Pancreas (tissue), 10 donors: ENCODE measurements at regions not wholly inside any gene's neighbourhood (a gene's known extent, or its start where the extent isn't known, plus 50 kb on each side); places are given as distances from the start of the nearest gene placed in this dataset.

Experiments used
- ATAC-seq, 4 donors: fragments of 200-7000 bp; cut with Tn5 transposase; one replicate each; pipeline versions ENCODE4 v1.8.0 to v1.9.1; 2020; ENCODE audit warnings: mild to moderate bottlenecking in 4 of 4, moderate library complexity in 4 of 4
- DNase-seq, 6 donors: peaks; one replicate each; pipeline ENCODE4 v3.0.0-alpha.2; 2020
- FAIRE-seq: peaks from 2 replicates; lab custom pipeline; 2012; peaks lifted over from hg19 to GRCh38; lab: Jason Lieb, UNC
- H3K27ac ChIP-seq, 4 donors: fragments of 200-600 bp; sonication (generic); 1 replicate in 3 of 4; 2 replicates in 1 of 4; pipeline versions ENCODE4 v1.5.0 to v1.8.0; 2020
- H3K27me3 ChIP-seq, 4 donors: fragments of 200-600 bp; one replicate each; pipeline ENCODE4 v1.8.0; 2021
- H3K36me3 ChIP-seq, 3 donors: fragments of 200-600 bp; sonication (generic) in 1 of 3; one replicate each; pipeline versions ENCODE4 v1.5.0 to v1.8.0; 2020 to 2021
- H3K4me1 ChIP-seq, 3 donors: fragments of 200-600 bp; one replicate each; pipeline ENCODE4 v1.8.0; 2021
- H3K4me3 ChIP-seq, 4 donors: fragments of 200-600 bp; sonication (generic) in 2 of 4; one replicate each; pipeline versions ENCODE4 v1.5.0 to v1.8.0; 2020 to 2021
- H3K9me3 ChIP-seq, 4 donors: fragments of 200-600 bp; one replicate each; pipeline ENCODE4 v1.8.0; 2021
- WGBS, 2 donors: extraction: QIAGEN DNeasy Blood & Tissue Kit; methylation state at CpG; one replicate each; pipeline ENCODE4 v1.1.7; 2013; 5-methylcytosine and 5-hydroxymethylcytosine counted together
- intact Hi-C, 3 donors: fragments of 100-400 bp; cut with DNase I; formaldehyde crosslinking; loops; one replicate each; pipeline versions ENCODE4 v1.11.1 to v1.14.2; 2022
- TF ChIP-seq, protein P1 (sequence below), 4 donors: fragments of 200-600 bp; sonication (generic) in 3 of 4; IDR thresholded peaks; one replicate each; pipeline versions ENCODE4 v1.5.0 to v1.8.0; 2021; ENCODE audit warnings: antibody characterized with exemption in 4 of 4
- donor health status: healthy with polysubstance abuse.
- donor health status: DM: no; HTN: no; CAD: no; lungs with moderate emphysema.
- donor health status: DM: no; HTN: no; CAD: no.
- donor health status: control.
- donor health status: control.
- donor health status: Bipolar disorder and iron deficiency.
- donor health status: DM: yes; HTN: yes; CAD: no.
- donor health status: DM: no; HTN: no; CAD: no.
- donor health status: DM: no; HTN: no; CAD: no.
- donor health status: DM: yes; HTN: yes; CAD: no.

DNA sequence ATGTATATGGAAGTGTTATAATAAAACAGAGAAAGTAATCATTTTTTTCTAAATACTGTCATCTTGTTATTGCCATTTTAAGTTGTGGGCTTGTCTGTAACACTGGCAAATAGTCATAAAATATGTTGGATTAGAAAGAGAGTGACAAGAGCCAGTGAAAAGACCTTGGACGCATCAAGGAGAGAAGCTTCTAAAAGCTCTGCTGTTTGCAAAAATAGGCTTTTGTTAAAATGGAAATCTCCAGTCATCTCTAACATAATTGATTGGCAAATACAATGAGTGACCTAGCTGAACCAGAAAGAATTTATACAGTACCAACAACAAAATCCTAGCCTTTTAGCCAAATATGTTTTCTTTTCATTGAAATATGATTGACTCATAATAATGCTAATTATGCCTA lies 245.8 kb upstream of the RMST start:
- H3K4me1 ChIP-seq = no peaks in the 10 kb centered on the region
- FAIRE-seq = no peak

DNA sequence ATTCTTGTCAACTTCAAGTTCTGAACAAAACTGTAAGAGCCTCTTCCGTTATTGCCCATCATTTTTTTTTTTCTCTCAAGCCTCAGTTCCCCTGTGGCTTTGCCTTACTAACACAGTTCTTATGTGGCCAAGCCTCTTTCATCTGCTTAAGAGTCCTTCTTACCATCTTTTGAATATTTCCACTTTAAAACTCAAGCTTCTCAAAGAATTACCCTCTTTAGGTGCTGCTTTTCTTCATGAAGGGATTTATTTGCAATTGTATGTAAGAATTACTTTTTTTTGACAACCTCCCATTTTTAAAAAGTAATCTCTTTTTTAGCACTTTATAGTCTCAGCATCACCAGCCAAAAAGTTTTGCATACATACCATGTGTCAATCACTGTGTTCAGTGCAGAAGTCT lies 240.2 kb upstream of the RMST start:
- no peaks in the 10 kb centered on the region for H3K4me1 ChIP-seq
- FAIRE-seq = no peak
- 54 to 60% methylated on average over 1 of the region's 1 CpG for WGBS, 2 donors
- no peaks in the 10 kb centered on the region for H3K27me3 ChIP-seq
- no peak for DNase-seq
- H3K36me3 ChIP-seq = no peaks in the 10 kb centered on the region
- intact Hi-C loops = no loop called here
- TF ChIP-seq, protein P1, sequence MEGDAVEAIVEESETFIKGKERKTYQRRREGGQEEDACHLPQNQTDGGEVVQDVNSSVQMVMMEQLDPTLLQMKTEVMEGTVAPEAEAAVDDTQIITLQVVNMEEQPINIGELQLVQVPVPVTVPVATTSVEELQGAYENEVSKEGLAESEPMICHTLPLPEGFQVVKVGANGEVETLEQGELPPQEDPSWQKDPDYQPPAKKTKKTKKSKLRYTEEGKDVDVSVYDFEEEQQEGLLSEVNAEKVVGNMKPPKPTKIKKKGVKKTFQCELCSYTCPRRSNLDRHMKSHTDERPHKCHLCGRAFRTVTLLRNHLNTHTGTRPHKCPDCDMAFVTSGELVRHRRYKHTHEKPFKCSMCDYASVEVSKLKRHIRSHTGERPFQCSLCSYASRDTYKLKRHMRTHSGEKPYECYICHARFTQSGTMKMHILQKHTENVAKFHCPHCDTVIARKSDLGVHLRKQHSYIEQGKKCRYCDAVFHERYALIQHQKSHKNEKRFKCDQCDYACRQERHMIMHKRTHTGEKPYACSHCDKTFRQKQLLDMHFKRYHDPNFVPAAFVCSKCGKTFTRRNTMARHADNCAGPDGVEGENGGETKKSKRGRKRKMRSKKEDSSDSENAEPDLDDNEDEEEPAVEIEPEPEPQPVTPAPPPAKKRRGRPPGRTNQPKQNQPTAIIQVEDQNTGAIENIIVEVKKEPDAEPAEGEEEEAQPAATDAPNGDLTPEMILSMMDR (IDR thresholded peaks at IDR 0.05) = no peak
- H3K27ac ChIP-seq = no peak overlapping the region
- H3K4me3 ChIP-seq = no peak overlapping the region
- H3K9me3 ChIP-seq = no peaks in the 10 kb centered on the region
- no peak for ATAC-seq

More for the DNA sequence above, 245.8 kb upstream of the RMST start:
- intact Hi-C loops = no loop called here
- DNase-seq (no peak), ATAC-seq (no peak)
- no peaks in the 10 kb centered on the region for H3K9me3 ChIP-seq
- H3K27ac ChIP-seq = no peak overlapping the region
- no peaks in the 10 kb centered on the region for H3K36me3 ChIP-seq
- TF ChIP-seq, protein P1 (IDR thresholded peaks at IDR 0.05) = no peak
- H3K4me3 ChIP-seq = no peak overlapping the region
- no peaks in the 10 kb centered on the region for H3K27me3 ChIP-seq
- whole genome bisulfite sequencing, 2 donors = 42 to 46% methylated on average over 1 of the region's 1 CpG

DNA sequence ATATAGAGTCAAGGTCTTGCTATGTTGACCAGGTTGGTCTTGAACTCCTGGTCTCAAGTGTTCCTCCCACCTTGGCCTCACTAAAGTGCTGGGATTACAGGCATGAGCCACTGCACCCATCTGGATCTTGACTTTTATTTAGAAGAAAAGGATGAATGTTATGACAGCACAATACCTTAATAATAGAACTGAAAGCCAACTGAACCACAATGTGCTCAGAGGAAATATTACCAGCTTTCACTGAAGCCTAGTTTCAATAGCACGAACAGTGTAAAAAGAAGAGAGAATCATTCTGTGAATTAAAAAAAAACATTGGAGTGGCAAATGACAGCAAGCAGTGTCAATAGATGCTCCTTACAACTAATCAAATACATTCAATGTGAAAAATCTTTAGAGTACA lies 239.2 kb upstream of the RMST start:
- no peak for ATAC-seq
- no peaks in the 10 kb centered on the region for H3K4me1 ChIP-seq
- no peaks in the 10 kb centered on the region for H3K27me3 ChIP-seq
- H3K36me3 ChIP-seq = no peaks in the 10 kb centered on the region
- TF ChIP-seq, protein P1 (IDR thresholded peaks at IDR 0.05) = no peak
- intact Hi-C loops = no loop called here
- 45 to 79% methylated on average over 1 of the region's 1 CpG for WGBS, 2 donors
- H3K4me3 ChIP-seq = no peak overlapping the region
- H3K9me3 ChIP-seq = no peaks in the 10 kb centered on the region
- no peak for FAIRE-seq
- H3K27ac ChIP-seq = no peak overlapping the region
- DNase-seq = no peak

DNA sequence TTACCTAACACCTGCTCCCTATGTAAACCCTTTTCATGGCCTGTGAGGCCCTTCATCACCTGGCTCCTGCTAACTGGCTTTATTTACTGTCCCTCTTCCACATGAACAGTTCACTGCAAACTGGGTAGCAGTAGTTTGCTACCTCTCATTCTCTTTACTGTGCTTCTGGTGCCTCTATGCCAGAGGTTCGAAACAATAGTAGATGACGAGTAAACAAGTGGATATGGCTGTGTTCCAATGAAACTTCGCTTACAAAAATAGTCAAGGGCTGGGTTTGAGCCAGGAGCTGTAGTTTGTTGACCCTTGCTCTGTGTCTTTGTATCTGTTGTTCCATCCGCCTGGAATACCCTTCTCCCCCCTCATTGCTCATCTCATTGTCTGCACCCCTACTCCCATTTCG lies 233.6 kb upstream of the RMST start:
- no peak for FAIRE-seq
- WGBS, 2 donors = 55 to 59% methylated on average over 5 of the region's 5 CpGs
- intact Hi-C loops = no loop called here

DNA sequence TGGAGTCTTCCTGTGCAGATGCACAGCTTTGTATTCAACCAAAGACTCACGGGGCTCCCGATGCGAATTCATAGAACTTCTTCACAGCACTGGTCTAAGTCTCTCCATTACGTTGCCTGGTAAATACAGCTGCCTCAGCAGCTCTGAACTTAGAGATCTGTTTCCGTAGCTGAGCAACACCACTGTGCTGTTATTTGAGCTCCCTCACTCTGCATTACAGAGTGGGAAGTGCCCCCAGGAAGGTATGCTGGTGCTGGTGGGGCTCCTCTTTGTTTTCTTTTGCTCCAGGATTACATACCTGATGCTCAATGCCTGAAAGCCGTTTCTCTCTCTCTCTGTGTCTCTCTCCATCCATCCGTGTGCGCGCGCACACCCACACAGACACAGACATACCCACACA lies 227.5 kb upstream of the RMST start:
- WGBS, 2 donors = 70 to 82% methylated on average over 10 of the region's 10 CpGs
- no peak for DNase-seq

More for the DNA sequence above, 233.6 kb upstream of the RMST start:
- Histone ChIP-seq H3K36me3 (no peaks in the 10 kb centered on the region), H3K9me3 (no peaks in the 10 kb centered on the region), H3K27ac (no peak overlapping the region), H3K4me1 (no peaks in the 10 kb centered on the region), H3K4me3 (no peak overlapping the region), H3K27me3 (no peaks in the 10 kb centered on the region)
- peak in 1 of 4 donors; percentile 20 for ATAC-seq
- DNase-seq = no peak
- TF ChIP-seq, protein P1 (IDR thresholded peaks at IDR 0.05) = no peak

More for the DNA sequence above, 227.5 kb upstream of the RMST start:
- Histone ChIP-seq H3K9me3 (no peaks in the 10 kb centered on the region), H3K27me3 (no peaks in the 10 kb centered on the region), H3K36me3 (no peaks in the 10 kb centered on the region), H3K4me3 (no peak overlapping the region), H3K4me1 (no peaks in the 10 kb centered on the region), H3K27ac (no peak overlapping the region)
- FAIRE-seq = no peak
- intact Hi-C loops = no loop called here
- ATAC-seq = no peak
- TF ChIP-seq, protein P1 (IDR thresholded peaks at IDR 0.05) = no peak
